GM10847 (cell line): ENCODE measurements at regions not wholly inside any gene's neighbourhood (a gene's known extent, or its start where the extent isn't known, plus 50 kb on each side); places are given as distances from the start of the nearest gene placed in this dataset.

Experiments used
- POLR2A ChIP-seq: IDR thresholded peaks from 2 replicates; pipeline ENCODE4 v1.6.1; 2011; ENCODE audit not compliant: insufficient read length; ENCODE audit errors: extremely low read depth

GRCh38 chr5:124596595-124597421, 149.6 kb downstream of the ZNF608 start:
- no peak for TF ChIP-seq POLR2A

GRCh38 chr5:124593952-124594351, 152.5 kb downstream of the ZNF608 start:
- TF ChIP-seq POLR2A: no peak

GRCh38 chr5:124592891-124593290, 153.5 kb downstream of the ZNF608 start:
- no peak for TF ChIP-seq POLR2A

- TF ChIP-seq POLR2A: no peak
Measured at GRCh38 chr5:124591583-124591982, 154.9 kb downstream of the ZNF608 start.

GRCh38 chr5:124590686-124591085, 155.8 kb downstream of the ZNF608 start:
- TF ChIP-seq POLR2A: no peak

- no peak for TF ChIP-seq POLR2A
Measured at GRCh38 chr5:124587280-124587679, 159.2 kb downstream of the ZNF608 start.

- TF ChIP-seq POLR2A: no peak
Measured at GRCh38 chr5:124584991-124585715, 161.3 kb downstream of the ZNF608 start.

GRCh38 chr5:124583469-124584350, 162.7 kb downstream of the ZNF608 start:
- TF ChIP-seq POLR2A: no peak

- no peak for TF ChIP-seq POLR2A
Measured at GRCh38 chr5:124582561-124582840, 163.9 kb downstream of the ZNF608 start.

- no peak for TF ChIP-seq POLR2A
Measured at GRCh38 chr5:124581738-124582560, 164.5 kb downstream of the ZNF608 start.

GRCh38 chr5:124580925-124581737, 165.3 kb downstream of the ZNF608 start:
- no peak for TF ChIP-seq POLR2A

- TF ChIP-seq POLR2A: no peak
Measured at GRCh38 chr5:124580512-124580911, 165.9 kb downstream of the ZNF608 start.

GRCh38 chr5:124576848-124577409, 169.5 kb downstream of the ZNF608 start:
- no peak for TF ChIP-seq POLR2A

- no peak for TF ChIP-seq POLR2A
Measured at GRCh38 chr5:124575725-124576124, 170.7 kb downstream of the ZNF608 start.
